ENCODE measurements at regions not wholly inside any gene's neighbourhood (a gene's known extent, or its start where the extent isn't known, plus 50 kb on each side); places are given as distances from the start of the nearest gene placed in this dataset.

GRCh38 chr4:138013625-138014024 lies 228.5 kb downstream of the SLC7A11 start:
- Histone ChIP-seq H3K9ac (ENCODE audit: control insufficient read depth, insufficient read depth, low read length) (no peak overlapping the region), H3K79me2 (ENCODE audit: control insufficient read depth, insufficient read depth, low read length) (no peaks in the 10 kb centered on the region), H2AFZ (ENCODE audit: control insufficient read depth, low read depth, low read length) (no peak overlapping the region), H3K9me3 (replicated peaks; ENCODE audit: control insufficient read depth, insufficient read depth, low read length) (no peaks in the 10 kb centered on the region), H3K27me3 (replicated peaks in 1 of 2; ENCODE audit: control insufficient read depth in 2 of 2, insufficient read depth in 2 of 2, low read length in 1 of 2) (peaks cover 0 to 3% of the 10 kb centered on the region in 2 experiments; a peak in 1 of 4 replicates), H3K4me2 (ENCODE audit: control insufficient read depth, insufficient read depth) (no peak overlapping the region), H3K4me1 (ENCODE audit: control insufficient read depth, insufficient read depth, low read length) (no peaks in the 10 kb centered on the region), H4K20me1 (ENCODE audit: control insufficient read depth, insufficient read depth) (no peaks in the 10 kb centered on the region), H3K27ac (ENCODE audit: control insufficient read depth, insufficient read depth) (no peak overlapping the region), H3K4me3 (no peak overlapping the region), H3K36me3 (ENCODE audit: control insufficient read depth in 2 of 2, insufficient read depth in 2 of 2, low read length in 1 of 2) (no peaks in the 10 kb centered on the region)
- ChIA-PET CTCF (interaction anchor here (1.0 kb wide), 1 partner anchor 668 kb away, joined by 3 read pairs; no protein-coding TSS in a partner anchor), RAD21 (ENCODE audit: unreplicated experiment) (interaction anchor here (0.6 kb wide), 1 partner anchor 742 kb away, joined by 3 read pairs; no protein-coding TSS in a partner anchor), SMC1A (ENCODE audit: uncharacterized antibody, unreplicated experiment) (interaction anchor here (0.6 to 1.1 kb wide), 3 partner anchors 15 to 77 kb away, joined by 3 read pairs; no protein-coding TSS in a partner anchor), POLR2A (interaction anchor here (0.6 kb wide), 1 partner anchor 11 kb away, joined by 4 read pairs; no protein-coding TSS in a partner anchor)
- BruUV-seq (replicated peaks) = no TSS peak
- intact Hi-C loops (cut with micrococcal nuclease; ENCODE audit: unreplicated experiment) (no loop called here), in situ Hi-C loops (cut with MboI) (no loop called here)
- no peak for ATAC-seq
- FAIRE-seq = no peak
- TF ChIP-seq PRDM15 (CRISPR knock-in tag; IDR thresholded peaks at IDR 0.05) (no peak), LARP7 (IDR thresholded peaks at IDR 0.05) (no peak), NFIC (IDR thresholded peaks at IDR 0.05; ENCODE audit: low read depth, low read length) (no peak), NR2C2 (IDR thresholded peaks at IDR 0.05; ENCODE audit: borderline replicate concordance, control insufficient read depth, insufficient read length, low read depth) (no peak), IKZF1 (conservative IDR thresholded peaks at IDR 0.05) (no peak), RB1 (IDR thresholded peaks at IDR 0.05; ENCODE audit: borderline replicate concordance) (no peak), NBN (IDR thresholded peaks at IDR 0.05) (no peak), CBX3 (IDR thresholded peaks at IDR 0.05; ENCODE audit: borderline replicate concordance, low read depth) (no peak), SUPT20H (IDR thresholded peaks at IDR 0.05; ENCODE audit: borderline replicate concordance, control insufficient read depth, low read depth, low read length) (no peak), EP300 (IDR thresholded peaks at IDR 0.05; ENCODE audit: borderline replicate concordance in 1 of 2, control insufficient read depth in 1 of 2, low read depth in 2 of 2, low read length in 2 of 2) (no peak), SIX5 (IDR thresholded peaks at IDR 0.05; ENCODE audit: low read depth, low read length, severe bottlenecking) (no peak), SMAD5 (IDR thresholded peaks at IDR 0.05; ENCODE audit: low read depth) (no peak), RCOR1 (conservative IDR thresholded peaks at IDR 0.05; ENCODE audit: low read depth, low read length) (no peak), SREBF1 (IDR thresholded peaks at IDR 0.05; ENCODE audit: low read length) (no peak), PML (IDR thresholded peaks at IDR 0.05; ENCODE audit: low read length) (no peak), STAT3 (IDR thresholded peaks at IDR 0.05; ENCODE audit: low read depth, low read length) (no peak)
- DNase-seq (ENCODE audit: low read depth, low spot score) = no peak
- 2% methylated on average over 3 of the region's 3 CpGs for WGBS (ENCODE audit: insufficient coverage, insufficient replicate concordance, low lambda C conversion rate, missing lambda C conversion rate)

All from GM12878 (cell line).